Esophagus mucosa (tissue), 1 donor: ENCODE measurements at regions not wholly inside any gene's neighbourhood (a gene's known extent, or its start where the extent isn't known, plus 50 kb on each side); places are given as distances from the start of the nearest gene placed in this dataset.
"Not testable (repeated sequence)": the region's sequence is repeated elsewhere in the genome, so short reads cannot be mapped to it uniquely, and the experiment has no call there.

Source experiments
- ATAC-seq: fragments of 200-7000 bp; cut with Tn5 transposase; one replicate; pipeline ENCODE4 v1.9.1; 2020
- donor health status: DM: yes; HTN: yes; CAD: no.

- no peak for ATAC-seq
Measured at GRCh38 chr1:224535641-224536040, 80.5 kb upstream of the CNIH3 start.

- no peak for ATAC-seq
Measured at GRCh38 chr1:224539971-224540370, 76.1 kb upstream of the CNIH3 start.

DNA sequence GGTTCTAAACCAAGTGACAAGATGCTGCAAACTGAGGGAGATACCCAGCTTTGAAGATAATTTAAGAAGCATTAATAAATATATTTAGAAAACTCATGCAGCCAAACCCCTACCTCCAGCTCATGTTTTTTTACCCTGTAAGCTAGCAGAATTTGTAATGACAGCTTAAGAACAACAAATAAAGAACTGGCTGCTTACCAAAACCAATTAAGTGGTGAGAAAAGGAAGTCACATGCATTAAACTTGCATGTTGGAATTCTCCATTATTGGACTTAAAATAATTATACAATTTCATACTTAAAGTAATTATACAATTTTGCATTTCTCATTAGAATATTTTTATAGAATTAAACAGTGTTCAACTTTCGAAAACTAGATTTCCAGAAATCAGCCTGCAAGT lies 75.6 kb upstream of the CNIH3 start:
- ATAC-seq, result no peak

GRCh38 chr1:224541072-224541790 lies 74.9 kb upstream of the CNIH3 start:
- no peak for ATAC-seq

DNA sequence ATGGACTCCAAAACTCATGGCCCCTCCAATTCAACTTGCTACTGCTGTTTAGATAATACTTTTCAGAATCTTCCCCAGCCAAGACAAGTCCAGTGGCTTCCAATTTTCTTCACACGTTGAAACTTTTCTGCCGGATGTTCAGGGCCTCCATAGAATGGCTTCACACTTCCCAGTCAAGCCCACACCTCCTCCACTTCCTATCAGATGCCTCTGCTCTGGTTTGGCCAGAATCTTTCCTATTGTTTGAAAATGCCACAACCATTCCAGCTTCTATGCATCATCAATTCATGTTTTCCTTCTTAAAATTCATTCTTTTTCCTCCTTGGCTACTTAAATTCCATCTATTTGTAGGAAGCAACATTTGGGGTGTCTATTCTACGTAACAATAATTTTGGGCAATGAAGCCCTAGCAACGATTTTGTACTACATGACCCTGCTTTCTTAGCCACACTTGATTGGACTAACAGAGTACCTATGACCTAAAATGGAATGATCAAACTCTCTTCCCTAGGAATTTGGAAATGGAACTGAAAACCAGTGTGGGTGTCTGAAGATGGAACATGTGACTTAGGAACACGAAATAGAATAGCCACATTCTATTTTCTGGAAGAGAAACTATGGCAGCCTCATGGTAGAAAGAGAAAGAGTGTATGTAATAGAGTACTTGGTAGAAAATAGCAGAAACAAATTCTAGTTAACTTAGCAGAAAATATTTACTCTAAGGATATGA lies 74.1 kb upstream of the CNIH3 start:
- no peak for ATAC-seq

DNA sequence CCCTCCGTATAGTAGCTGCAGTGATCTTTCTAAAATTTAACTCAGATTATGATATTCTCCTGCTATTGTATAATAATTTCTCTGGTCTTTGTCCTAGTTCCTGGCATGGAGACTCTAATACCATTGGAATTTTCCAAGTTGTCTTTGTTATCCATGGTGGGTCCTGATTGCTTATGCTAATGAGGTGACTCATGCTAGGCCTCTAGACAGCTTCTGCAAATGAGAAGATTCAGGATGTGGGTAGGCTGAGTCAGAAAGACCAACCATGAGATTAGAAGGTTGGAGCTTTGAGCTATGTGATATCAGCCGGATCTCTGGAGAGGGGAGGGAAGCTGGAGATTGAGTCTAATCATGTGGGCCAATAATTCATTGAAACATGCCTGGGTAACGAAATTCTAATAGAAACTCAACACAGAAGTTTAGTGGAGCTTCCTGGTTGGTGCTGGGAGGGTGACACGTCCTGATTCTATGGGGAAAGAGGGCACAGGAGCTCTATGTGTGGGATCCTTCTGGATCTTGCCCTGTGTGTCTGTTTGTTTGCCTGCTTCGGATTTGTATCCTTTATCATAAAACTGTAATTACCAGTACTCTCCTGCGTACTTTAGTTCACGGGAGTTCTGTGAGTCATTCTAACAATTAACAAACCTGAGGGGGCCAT lies 73.2 kb upstream of the CNIH3 start:
- peak; percentile 57 for ATAC-seq

- no peak for ATAC-seq
Measured at GRCh38 chr1:224543453-224543852, 72.7 kb upstream of the CNIH3 start.

GRCh38 chr1:224544346-224545110 lies 71.6 kb upstream of the CNIH3 start:
- ATAC-seq, result no peak

DNA sequence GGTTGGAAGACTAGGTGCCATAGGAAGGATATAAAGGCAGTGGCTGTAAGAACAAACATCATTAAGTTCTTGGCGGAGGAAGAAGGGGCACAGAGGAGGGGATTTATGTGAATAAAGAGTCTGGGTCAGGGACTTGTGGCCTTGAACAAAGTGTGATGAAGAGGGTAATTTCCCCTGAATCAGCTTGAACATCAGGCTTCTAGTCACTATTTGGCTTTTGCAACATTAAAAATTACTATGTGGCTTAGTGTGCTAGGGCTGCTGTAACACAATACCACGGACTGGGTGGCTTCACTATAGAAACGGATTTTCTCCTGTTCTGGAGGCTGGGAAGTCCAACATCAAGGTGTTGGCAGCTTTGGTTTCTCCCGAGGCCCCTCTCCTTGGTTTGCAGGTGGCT lies 70.5 kb upstream of the CNIH3 start:
- ATAC-seq, result no peak

DNA sequence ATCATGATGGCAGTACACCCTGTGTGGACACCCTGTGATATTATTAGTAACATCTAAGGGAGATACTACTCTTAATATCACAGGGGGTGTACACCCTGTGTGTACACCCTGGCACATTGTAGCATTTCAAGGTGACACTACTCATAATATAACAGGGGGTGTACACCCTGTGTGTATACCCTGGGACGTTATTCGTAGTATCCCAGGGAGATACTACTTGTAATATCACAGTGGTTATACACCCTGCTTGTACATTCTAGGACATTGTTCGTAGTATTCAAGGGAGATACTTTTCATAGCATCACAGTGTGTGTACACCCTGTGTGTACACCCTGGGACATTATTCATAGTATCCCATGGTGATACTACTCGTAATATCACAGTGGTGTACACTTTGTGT lies 67.4 kb upstream of the CNIH3 start:
- no peak for ATAC-seq

DNA sequence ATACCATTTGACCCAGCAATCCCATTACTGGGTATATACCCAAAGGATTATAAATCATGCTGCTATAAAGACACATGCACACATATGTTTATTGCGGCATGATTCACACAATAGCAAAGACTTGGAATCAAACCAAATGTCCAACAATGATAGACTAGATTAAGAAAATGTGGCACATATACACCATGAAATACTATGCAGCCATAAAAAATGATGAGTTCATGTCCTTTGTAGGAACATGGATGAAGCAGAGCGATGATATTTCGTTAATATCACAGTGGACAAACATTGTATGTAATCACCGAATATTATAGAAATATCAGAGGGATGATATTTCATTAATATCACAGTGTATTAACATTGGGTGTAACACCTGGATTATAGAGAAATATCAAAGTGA lies 64.9 kb upstream of the CNIH3 start:
- not testable (repeated sequence) for ATAC-seq

DNA sequence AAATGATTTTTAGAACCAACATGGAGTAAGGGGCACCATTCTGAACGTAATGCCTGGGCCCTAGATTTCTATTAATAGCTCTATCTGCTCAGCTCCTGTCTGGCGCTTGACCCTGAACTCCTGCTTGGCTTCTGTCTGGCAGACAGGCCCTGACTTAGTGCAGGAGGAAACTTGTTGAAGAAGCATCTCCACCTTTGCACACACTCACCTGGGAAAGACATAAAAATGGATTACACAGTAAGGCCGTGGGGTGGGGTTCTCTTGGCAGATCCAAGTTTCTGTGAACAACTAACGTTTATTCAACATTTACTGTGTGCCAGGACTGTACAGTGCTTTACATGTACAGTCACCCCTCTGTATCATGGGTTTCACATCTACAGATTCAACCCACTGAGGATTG lies 62.1 kb upstream of the CNIH3 start:
- ATAC-seq, result peak; percentile 79

DNA sequence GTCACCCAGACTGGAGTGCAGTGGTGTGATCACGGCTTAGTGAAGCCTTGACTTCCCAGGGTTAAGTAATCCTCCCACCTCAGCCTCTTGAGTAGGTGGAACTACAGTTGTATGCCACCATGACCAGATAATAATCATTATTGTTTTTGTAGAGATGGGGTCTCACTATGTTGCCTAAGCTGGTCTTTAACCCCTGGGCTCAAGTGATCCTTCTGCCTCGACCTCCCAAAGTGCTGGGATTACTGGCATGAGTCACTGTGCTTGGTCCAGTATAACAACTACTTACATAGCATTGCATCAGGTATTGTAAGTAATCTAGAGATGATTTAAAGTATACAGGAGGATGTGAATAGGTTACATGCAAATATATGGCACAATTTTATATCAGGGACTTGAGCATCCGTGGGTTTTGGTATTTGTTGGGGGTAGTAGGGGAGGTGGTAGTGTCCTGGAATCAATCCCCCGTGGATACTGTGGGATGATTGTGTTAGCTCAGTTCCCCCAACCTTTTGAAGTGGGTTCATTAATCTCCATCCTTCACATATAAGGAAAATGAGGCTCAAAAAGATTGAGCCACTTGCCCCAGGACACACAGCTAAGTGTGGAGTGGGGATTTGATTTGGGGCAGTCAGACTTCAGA lies 61.4 kb upstream of the CNIH3 start:
- ATAC-seq, result peak; percentile 82

- no peak for ATAC-seq
Measured at GRCh38 chr1:224558904-224559303, 57.2 kb upstream of the CNIH3 start.

DNA sequence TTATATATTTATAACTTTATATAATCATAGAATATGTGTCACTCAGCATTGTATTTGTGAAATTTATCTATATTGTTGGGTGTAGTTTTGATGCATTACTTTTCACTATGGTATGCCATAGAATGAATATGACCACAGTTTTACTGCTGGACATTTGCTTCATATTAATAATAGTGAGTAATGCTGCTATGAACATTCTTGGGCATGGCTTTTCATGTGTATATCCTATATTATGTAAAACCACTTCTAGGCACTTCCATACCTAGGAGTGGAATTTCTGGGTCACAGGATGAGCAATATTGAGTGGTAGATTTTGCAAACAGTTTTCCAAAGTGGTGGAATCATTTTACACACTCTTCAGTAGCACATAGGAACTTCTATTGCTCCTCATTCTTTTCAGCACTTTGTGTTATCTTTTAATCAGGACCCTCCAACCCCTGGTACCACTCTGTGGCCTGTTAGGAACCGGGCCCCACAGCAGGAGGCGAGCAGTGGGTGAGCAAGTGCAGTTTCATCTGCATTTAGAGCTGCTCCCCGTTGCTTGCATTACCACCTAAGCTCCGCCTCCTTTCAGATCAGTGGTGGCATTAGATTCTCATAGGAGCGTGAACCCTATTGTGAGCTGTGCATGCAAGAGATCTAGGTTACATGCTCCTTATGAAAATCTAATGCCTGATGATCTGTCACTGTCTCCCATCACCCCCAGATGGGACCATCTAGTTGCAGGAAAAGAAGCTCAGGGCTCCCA lies 56.0 kb upstream of the CNIH3 start:
- ATAC-seq, result no peak

DNA sequence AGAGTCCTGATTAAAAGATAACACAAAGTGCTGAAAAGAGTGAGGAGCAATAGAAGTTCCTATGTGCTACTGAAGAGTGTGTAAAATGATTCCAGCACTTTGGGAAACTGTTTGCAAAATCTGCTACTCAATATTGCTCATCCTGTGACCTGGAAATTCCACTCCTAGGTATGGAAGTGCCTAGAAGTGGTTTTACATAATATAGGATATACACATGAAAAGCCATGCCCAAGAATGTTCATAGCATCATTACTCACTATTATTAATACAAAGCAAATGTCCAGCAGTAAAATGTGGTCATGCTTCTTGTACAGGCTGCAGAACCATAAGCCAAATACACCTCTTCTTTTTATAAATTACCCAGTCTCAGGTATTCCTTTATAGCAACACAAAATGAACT lies 53.2 kb upstream of the CNIH3 start:
- ATAC-seq, result not testable (repeated sequence)

- ATAC-seq, result no peak
Measured at GRCh38 chr1:224563666-224564065, 52.5 kb upstream of the CNIH3 start.

DNA sequence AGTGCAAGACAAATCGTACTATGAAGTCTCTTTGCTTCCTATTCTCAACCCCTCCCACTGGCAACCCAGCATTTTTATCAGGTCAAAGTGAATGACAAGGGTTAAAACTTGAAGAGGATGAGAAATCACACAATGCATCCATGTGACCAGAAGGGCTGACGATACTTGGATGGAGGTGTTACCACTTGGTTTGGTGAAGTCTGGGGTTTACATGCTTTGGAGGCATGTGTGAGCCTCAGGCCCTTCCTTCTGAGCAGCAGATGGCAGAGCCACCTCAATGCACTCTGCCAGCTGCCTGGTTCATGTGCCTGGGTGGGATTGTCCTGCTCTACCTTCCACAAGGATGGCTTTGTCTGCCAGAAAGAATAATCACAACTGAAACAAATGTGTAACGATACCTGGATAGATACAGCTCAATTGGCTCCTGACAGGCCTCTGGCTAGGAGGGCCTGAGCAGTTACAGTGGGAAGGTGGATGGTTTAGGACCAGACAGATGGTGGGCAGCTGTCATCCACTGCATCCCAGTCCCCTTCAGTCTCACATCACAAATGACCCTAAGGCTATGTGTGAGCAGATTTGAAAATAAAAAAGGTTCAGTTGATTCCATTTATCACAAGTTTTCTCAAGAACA lies 51.5 kb upstream of the CNIH3 start:
- peak; percentile 30 for ATAC-seq

DNA sequence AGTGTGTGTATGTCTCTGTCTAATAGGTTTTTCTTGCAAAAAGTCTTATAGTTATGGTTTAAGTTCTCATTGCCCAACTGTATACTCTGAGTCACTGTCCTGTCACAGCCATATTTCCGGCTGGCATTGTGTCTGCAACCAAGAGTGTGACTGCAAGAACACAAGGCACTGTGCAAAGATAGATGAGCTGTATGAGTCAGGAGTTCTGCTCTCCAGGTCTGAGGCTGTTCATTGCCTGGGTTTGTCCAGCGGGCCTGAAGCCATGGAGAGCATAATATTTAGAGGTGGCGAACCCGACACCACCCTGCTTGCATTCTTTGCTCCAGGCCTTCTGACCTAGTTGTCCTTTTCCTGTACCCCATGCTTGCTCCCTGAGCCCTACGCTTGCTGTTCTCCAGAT lies 50.9 kb upstream of the CNIH3 start:
- ATAC-seq, result peak; percentile 100

GRCh38 chr1:224565611-224566406 lies 50.3 kb upstream of the CNIH3 start:
- ATAC-seq, result no peak
